GM21737 (cell line): ENCODE measurements at regions not wholly inside any gene's neighbourhood (a gene's known extent, or its start where the extent isn't known, plus 50 kb on each side); places are given as distances from the start of the nearest gene placed in this dataset.
A peak's percentile ranks its signal among the peaks of the same experiment; 100 is the strongest.

Experiments used
- ATAC-seq: cut with Tn5 transposase; IDR thresholded peaks from one replicate; pipeline ENCODE4 v1.9.1; 2021; ENCODE audit warnings: mild to moderate bottlenecking, moderate library complexity; ENCODE audit not compliant: unreplicated experiment

GRCh38 chr20:52416953-52417352 is 225.4 kb upstream of the ZFP64 start:
- no peak for ATAC-seq

- ATAC-seq, result no peak
These were observed 220.0 kb upstream of the ZFP64 start for GRCh38 chr20:52411611-52412010.

GRCh38 chr20:52410731-52411234 is 219.2 kb upstream of the ZFP64 start:
- no peak for ATAC-seq

GRCh38 chr20:52410182-52410647 is 218.6 kb upstream of the ZFP64 start:
- no peak for ATAC-seq

- ATAC-seq, result no peak
These were observed 214.4 kb upstream of the ZFP64 start for GRCh38 chr20:52405986-52406385.

GRCh38 chr20:52405417-52405816 is 213.8 kb upstream of the ZFP64 start:
- ATAC-seq, result peak; percentile 73

- no peak for ATAC-seq
These were observed 213.1 kb upstream of the ZFP64 start for GRCh38 chr20:52404671-52405070.

- ATAC-seq, result no peak
These were observed 211.4 kb upstream of the ZFP64 start for GRCh38 chr20:52402950-52403349.

GRCh38 chr20:52402514-52402913 is 210.9 kb upstream of the ZFP64 start:
- ATAC-seq, result no peak

GRCh38 chr20:52401431-52401830 is 209.9 kb upstream of the ZFP64 start:
- no peak for ATAC-seq

GRCh38 chr20:52399352-52399751 is 207.8 kb upstream of the ZFP64 start:
- no peak for ATAC-seq

- no peak for ATAC-seq
These were observed 198.0 kb upstream of the ZFP64 start for GRCh38 chr20:52389606-52390005.

GRCh38 chr20:52383995-52384621 is 192.5 kb upstream of the ZFP64 start:
- no peak for ATAC-seq

- ATAC-seq, result no peak
These were observed 191.4 kb upstream of the ZFP64 start for GRCh38 chr20:52382933-52383332.

GRCh38 chr20:52379723-52380336 is 188.3 kb upstream of the ZFP64 start:
- no peak for ATAC-seq

- no peak for ATAC-seq
These were observed 180.6 kb upstream of the ZFP64 start for GRCh38 chr20:52372169-52372568.

- no peak for ATAC-seq
These were observed 174.1 kb upstream of the ZFP64 start for GRCh38 chr20:52365688-52366087.

- no peak for ATAC-seq
These were observed 172.8 kb upstream of the ZFP64 start for GRCh38 chr20:52364405-52364804.

- ATAC-seq, result no peak
These were observed 170.1 kb upstream of the ZFP64 start for GRCh38 chr20:52361650-52362049.

GRCh38 chr20:52349806-52350205 is 158.2 kb upstream of the ZFP64 start:
- ATAC-seq, result no peak

- no peak for ATAC-seq
These were observed 156.9 kb upstream of the ZFP64 start for GRCh38 chr20:52348434-52348833.

- ATAC-seq, result no peak
These were observed 155.2 kb upstream of the ZFP64 start for GRCh38 chr20:52346797-52347196.

- ATAC-seq, result no peak
These were observed 151.3 kb upstream of the ZFP64 start for GRCh38 chr20:52342913-52343312.
